ENCODE measurements at regions not wholly inside any gene's neighbourhood (a gene's known extent, or its start where the extent isn't known, plus 50 kb on each side); places are given as distances from the start of the nearest gene placed in this dataset.

DNA sequence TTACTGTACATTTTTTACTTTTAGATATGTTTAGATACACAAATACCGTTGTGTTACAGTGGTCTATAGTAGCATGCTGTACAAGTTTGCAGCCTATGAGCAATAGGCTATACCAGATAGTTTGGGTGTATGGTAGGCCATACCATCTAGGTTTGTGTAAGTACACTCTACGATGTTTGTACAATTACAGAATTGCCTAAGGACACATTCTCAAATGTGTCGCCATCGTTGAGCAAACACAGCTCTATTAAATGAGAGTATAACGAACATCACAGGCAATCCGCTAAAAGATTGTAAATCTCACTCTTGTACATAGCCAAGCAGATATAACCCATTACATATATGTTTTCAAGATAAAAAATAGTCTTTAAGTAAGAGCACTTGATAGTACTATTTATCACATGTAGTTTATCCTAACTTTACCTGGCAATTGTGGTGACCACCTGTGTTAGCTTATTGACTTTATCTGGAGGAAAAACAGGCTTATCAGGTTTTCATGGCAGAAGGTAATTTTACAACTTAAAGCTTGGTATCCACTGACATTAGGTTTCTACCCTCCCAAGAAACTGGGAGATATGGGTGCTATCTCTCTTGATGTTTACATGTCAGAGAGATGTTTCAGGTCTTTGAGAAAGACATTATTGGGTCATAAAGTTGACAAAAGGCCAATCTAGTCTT, 898.7 kb downstream of the NSUN3 start:
- Histone ChIP-seq H3K36me3 (ENCODE audit: insufficient read depth, low read length) (no peaks in the 10 kb centered on the region), H3K9ac (ENCODE audit: low read depth, low read length) (no peak overlapping the region), H3K9me3 (replicated peaks; ENCODE audit: low read length) (no peaks in the 10 kb centered on the region), H3K4me3 (ENCODE audit: low read length) (no peak overlapping the region), H3K4me1 (ENCODE audit: control insufficient read depth, insufficient read depth, low read length) (no peaks in the 10 kb centered on the region), H3K4me2 (ENCODE audit: low read length) (no peak overlapping the region), H3K27me3 (ENCODE audit: control insufficient read depth, insufficient read depth, low read length) (no peaks in the 10 kb centered on the region)

DNA sequence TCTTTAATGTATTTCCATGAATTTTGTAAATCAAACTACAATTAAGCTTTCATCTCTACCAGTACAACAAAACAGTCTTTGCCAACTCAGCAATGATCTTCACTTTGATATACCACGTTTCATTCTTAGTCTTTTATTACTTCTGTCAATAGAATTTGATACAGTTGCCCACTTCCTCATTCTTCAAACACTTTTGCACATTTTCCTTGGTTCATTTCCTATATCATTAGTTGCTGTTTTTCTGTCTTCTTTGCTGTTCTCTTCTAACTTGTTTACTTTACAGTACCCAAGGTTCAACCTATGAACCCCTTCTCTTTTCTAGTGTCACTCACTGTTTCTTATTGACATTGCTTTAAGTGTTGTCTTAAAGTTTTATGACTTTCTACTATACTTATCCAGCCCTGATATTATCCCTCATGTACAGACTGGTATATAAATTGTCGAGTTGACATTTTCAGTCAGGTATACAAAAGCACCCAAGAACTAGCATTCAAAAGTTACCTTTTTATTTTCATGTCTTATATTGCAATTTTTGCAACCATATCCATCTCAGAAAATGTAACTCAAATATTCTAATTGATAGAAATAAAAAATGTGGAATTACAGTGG, 903.1 kb downstream of the NSUN3 start:
- H3K4me2 ChIP-seq (ENCODE audit: low read length) = no peak overlapping the region
- no peaks in the 10 kb centered on the region for H3K9me3 ChIP-seq (replicated peaks; ENCODE audit: low read length)
- H3K36me3 ChIP-seq (ENCODE audit: insufficient read depth, low read length) = no peaks in the 10 kb centered on the region
- no peak overlapping the region for H3K9ac ChIP-seq (ENCODE audit: low read depth, low read length)
- H3K4me3 ChIP-seq (ENCODE audit: low read length) = no peak overlapping the region
- no peaks in the 10 kb centered on the region for H3K27me3 ChIP-seq (ENCODE audit: control insufficient read depth, insufficient read depth, low read length)
- no peaks in the 10 kb centered on the region for H3K4me1 ChIP-seq (ENCODE audit: control insufficient read depth, insufficient read depth, low read length)

DNA sequence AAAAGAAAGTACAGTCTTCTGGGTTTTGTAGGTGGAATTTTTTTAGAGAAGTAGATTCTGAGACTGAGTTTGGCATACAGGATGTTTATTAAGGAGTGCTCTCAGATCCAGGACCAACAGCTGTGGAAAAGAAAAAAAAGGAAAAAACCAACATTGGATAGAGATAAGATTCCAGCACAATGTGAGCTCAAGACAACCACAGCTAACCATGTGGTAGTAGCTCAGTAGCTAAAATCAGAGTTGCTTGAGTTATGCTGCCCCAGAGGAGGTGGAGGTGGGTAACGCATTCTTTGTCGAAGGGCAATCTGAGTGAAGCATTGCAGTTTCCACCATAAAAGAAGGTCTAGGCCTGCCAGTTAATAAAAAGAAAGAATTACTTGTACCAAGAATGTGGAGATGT, 904.3 kb downstream of the NSUN3 start:
- no peak overlapping the region for H3K9ac ChIP-seq (ENCODE audit: low read depth, low read length)

GRCh38 chr3:94968519-94968918, 905.7 kb downstream of the NSUN3 start:
- no peaks in the 10 kb centered on the region for H3K4me1 ChIP-seq (ENCODE audit: control insufficient read depth, insufficient read depth, low read length)
- no peaks in the 10 kb centered on the region for H3K9me3 ChIP-seq (replicated peaks; ENCODE audit: low read length)
- no peak overlapping the region for H3K4me2 ChIP-seq (ENCODE audit: low read length)
- no peaks in the 10 kb centered on the region for H3K36me3 ChIP-seq (ENCODE audit: insufficient read depth, low read length)
- H3K27me3 ChIP-seq (ENCODE audit: control insufficient read depth, insufficient read depth, low read length) = no peaks in the 10 kb centered on the region
- H3K9ac ChIP-seq (ENCODE audit: low read depth, low read length) = no peak overlapping the region
- no peak overlapping the region for H3K4me3 ChIP-seq (ENCODE audit: low read length)

More for the DNA sequence above, 904.3 kb downstream of the NSUN3 start:
- Histone ChIP-seq H3K4me3 (ENCODE audit: low read length) (no peak overlapping the region), H3K4me1 (ENCODE audit: control insufficient read depth, insufficient read depth, low read length) (no peaks in the 10 kb centered on the region), H3K4me2 (ENCODE audit: low read length) (no peak overlapping the region), H3K27me3 (ENCODE audit: control insufficient read depth, insufficient read depth, low read length) (no peaks in the 10 kb centered on the region), H3K36me3 (ENCODE audit: insufficient read depth, low read length) (no peaks in the 10 kb centered on the region), H3K9me3 (replicated peaks; ENCODE audit: low read length) (no peaks in the 10 kb centered on the region)

DNA sequence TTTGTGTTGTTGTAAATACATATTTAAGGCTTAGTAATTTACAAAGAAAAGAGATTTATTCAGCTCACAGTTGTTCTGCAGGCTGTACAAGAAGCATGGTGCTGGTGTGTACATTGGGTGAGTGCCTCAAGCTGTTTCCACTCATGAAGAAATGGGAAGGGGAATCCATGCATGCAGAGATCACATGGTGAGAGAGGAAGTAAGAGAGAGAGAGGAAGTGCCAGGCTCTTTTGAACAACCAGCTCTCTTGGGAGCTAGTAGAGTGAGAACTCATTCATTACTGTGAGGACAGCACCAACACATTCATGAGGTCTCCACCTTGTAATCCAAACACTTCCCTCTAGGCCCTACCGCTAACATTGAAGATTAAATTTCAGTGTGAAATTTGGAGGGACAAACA, 909.2 kb downstream of the NSUN3 start:
- Histone ChIP-seq H3K9ac (ENCODE audit: low read depth, low read length) (no peak overlapping the region), H3K27me3 (ENCODE audit: control insufficient read depth, insufficient read depth, low read length) (no peaks in the 10 kb centered on the region)

GRCh38 chr3:94978084-94978483, 915.2 kb downstream of the NSUN3 start:
- Histone ChIP-seq H3K4me2 (ENCODE audit: low read length) (no peak overlapping the region), H3K27me3 (ENCODE audit: control insufficient read depth, insufficient read depth, low read length) (no peaks in the 10 kb centered on the region), H3K36me3 (ENCODE audit: insufficient read depth, low read length) (no peaks in the 10 kb centered on the region), H3K9me3 (replicated peaks; ENCODE audit: low read length) (no peaks in the 10 kb centered on the region), H3K4me1 (ENCODE audit: control insufficient read depth, insufficient read depth, low read length) (no peaks in the 10 kb centered on the region), H3K4me3 (ENCODE audit: low read length) (no peak overlapping the region), H3K9ac (ENCODE audit: low read depth, low read length) (no peak overlapping the region)

More for the DNA sequence above, 909.2 kb downstream of the NSUN3 start:
- Histone ChIP-seq H3K4me1 (ENCODE audit: control insufficient read depth, insufficient read depth, low read length) (no peaks in the 10 kb centered on the region), H3K9me3 (replicated peaks; ENCODE audit: low read length) (no peaks in the 10 kb centered on the region), H3K36me3 (ENCODE audit: insufficient read depth, low read length) (no peaks in the 10 kb centered on the region), H3K4me3 (ENCODE audit: low read length) (no peak overlapping the region), H3K4me2 (ENCODE audit: low read length) (no peak overlapping the region)

DNA sequence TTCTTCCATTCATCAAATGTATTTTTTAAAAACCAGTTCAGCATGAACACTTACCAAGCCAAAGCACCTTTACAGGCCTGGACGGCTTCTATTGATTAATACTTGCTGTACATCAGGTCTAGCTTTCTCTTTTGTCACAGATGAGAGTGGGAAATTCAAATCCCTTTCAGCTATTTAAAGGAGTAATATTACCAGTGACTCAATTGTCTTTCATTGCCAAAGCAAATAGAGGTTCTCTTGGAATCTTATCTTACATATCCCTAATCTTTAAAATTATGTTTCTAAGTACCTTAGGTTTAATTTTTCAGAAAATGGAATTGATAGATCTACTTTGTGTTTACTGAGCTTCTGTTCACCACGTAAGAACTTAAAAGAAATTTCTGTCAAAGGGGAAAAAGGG, 922.9 kb downstream of the NSUN3 start:
- no peak overlapping the region for H3K4me3 ChIP-seq (ENCODE audit: low read length)

DNA sequence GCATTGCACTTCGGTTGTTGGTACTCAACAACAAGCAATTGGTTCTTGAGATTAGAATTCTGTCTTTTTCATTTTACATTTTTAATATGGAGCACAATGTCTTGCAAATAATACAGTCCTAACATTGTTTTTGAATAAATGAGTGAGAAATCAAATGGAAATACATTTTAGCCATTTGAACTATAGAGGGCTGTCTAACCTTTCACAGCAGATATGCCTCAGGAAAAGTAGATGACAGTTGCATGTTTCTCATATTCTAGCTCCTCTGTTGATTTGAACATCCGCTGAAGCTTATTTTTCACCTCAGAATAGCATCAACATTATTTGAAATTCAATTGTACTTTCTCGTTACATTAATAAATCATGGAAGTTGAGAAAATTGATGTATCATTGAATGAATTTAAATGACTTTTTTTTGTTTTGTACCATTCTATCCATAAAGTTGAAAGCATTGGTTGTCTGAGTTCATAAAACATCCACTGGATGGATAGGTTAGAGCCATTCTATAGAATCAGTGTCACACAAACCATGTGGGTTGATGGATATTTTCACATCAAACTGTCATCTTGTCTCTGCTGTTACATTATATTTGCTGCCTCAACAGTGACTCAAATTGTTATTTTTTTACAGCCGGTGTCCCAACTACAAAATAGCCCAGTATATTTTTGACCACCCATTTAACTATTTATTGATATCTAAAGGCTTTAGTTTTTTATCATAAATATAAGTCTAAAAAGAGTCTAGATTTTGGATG, 928.3 kb downstream of the NSUN3 start:
- no peaks in the 10 kb centered on the region for H3K27me3 ChIP-seq (ENCODE audit: control insufficient read depth, insufficient read depth, low read length)
- H3K9me3 ChIP-seq (replicated peaks; ENCODE audit: low read length) = no peaks in the 10 kb centered on the region
- no peak overlapping the region for H3K9ac ChIP-seq (ENCODE audit: low read depth, low read length)
- H3K4me2 ChIP-seq (ENCODE audit: low read length) = no peak overlapping the region
- H3K4me3 ChIP-seq (ENCODE audit: low read length) = no peak overlapping the region
- no peaks in the 10 kb centered on the region for H3K36me3 ChIP-seq (ENCODE audit: insufficient read depth, low read length)
- H3K4me1 ChIP-seq (ENCODE audit: control insufficient read depth, insufficient read depth, low read length) = no peaks in the 10 kb centered on the region

More for the DNA sequence above, 922.9 kb downstream of the NSUN3 start:
- Histone ChIP-seq H3K4me1 (ENCODE audit: control insufficient read depth, insufficient read depth, low read length) (no peaks in the 10 kb centered on the region), H3K9ac (ENCODE audit: low read depth, low read length) (no peak overlapping the region), H3K9me3 (replicated peaks; ENCODE audit: low read length) (no peaks in the 10 kb centered on the region), H3K4me2 (ENCODE audit: low read length) (no peak overlapping the region), H3K36me3 (ENCODE audit: insufficient read depth, low read length) (no peaks in the 10 kb centered on the region), H3K27me3 (ENCODE audit: control insufficient read depth, insufficient read depth, low read length) (no peaks in the 10 kb centered on the region)

DNA sequence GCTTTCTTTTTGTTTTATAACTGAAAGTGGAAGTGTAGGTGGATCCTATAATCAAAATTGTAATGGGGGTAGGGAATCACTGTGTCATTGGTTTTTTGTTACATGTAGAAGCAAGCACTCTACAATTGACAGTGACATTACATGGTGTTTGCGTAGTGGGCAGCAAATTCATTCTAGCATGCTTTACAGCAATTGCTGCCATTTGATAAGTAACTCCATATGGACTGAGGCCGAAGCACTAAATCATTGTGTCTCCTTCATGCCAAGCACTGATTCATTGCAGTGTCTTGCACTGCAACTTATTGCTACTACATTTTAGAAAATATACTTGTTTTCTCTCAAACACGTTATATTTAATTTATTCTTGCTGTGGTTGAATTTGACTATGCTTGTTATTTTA, 933.9 kb downstream of the NSUN3 start:
- H3K4me2 ChIP-seq (ENCODE audit: low read length) = no peak overlapping the region
- no peak overlapping the region for H3K4me3 ChIP-seq (ENCODE audit: low read length)
- H3K27me3 ChIP-seq (ENCODE audit: control insufficient read depth, insufficient read depth, low read length) = no peaks in the 10 kb centered on the region
- H3K36me3 ChIP-seq (ENCODE audit: insufficient read depth, low read length) = no peaks in the 10 kb centered on the region
- no peaks in the 10 kb centered on the region for H3K9me3 ChIP-seq (replicated peaks; ENCODE audit: low read length)
- no peak overlapping the region for H3K9ac ChIP-seq (ENCODE audit: low read depth, low read length)
- H3K4me1 ChIP-seq (ENCODE audit: control insufficient read depth, insufficient read depth, low read length) = no peaks in the 10 kb centered on the region

- Histone ChIP-seq H3K27me3 (ENCODE audit: control insufficient read depth, insufficient read depth, low read length) (no peaks in the 10 kb centered on the region), H3K4me1 (ENCODE audit: control insufficient read depth, insufficient read depth, low read length) (no peaks in the 10 kb centered on the region), H3K9me3 (replicated peaks; ENCODE audit: low read length) (no peaks in the 10 kb centered on the region), H3K4me2 (ENCODE audit: low read length) (no peak overlapping the region), H3K36me3 (ENCODE audit: insufficient read depth, low read length) (no peaks in the 10 kb centered on the region), H3K4me3 (ENCODE audit: low read length) (no peak overlapping the region), H3K9ac (ENCODE audit: low read depth, low read length) (no peak overlapping the region)
Observed at GRCh38 chr3:95002438-95003046, 939.7 kb downstream of the NSUN3 start.

DNA sequence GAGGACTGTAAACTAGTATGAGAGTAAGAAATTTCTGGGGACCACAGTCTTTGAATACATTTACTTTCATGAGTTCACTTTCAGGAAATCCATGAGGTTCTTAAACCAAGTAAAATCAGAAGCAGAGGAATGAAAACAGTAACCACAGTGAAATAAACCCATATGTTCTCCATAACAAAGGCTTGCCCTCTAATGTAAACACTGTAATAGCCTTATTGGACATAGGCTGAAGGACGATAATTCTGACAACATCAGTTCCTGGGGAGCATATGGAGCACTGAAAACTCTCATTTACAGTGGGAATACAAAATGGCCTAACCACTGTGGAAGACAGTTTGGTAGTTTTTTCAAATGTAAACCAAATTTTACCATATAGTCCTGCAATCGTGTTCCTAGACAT, 965.8 kb downstream of the NSUN3 start:
- no peaks in the 10 kb centered on the region for H3K36me3 ChIP-seq (ENCODE audit: insufficient read depth, low read length)
- no peak overlapping the region for H3K4me2 ChIP-seq (ENCODE audit: low read length)
- no peak overlapping the region for H3K4me3 ChIP-seq (ENCODE audit: low read length)
- no peaks in the 10 kb centered on the region for H3K9me3 ChIP-seq (replicated peaks; ENCODE audit: low read length)
- no peaks in the 10 kb centered on the region for H3K4me1 ChIP-seq (ENCODE audit: control insufficient read depth, insufficient read depth, low read length)
- no peaks in the 10 kb centered on the region for H3K27me3 ChIP-seq (ENCODE audit: control insufficient read depth, insufficient read depth, low read length)
- no peak overlapping the region for H3K9ac ChIP-seq (ENCODE audit: low read depth, low read length)

Measured in skeletal muscle satellite cell (primary cell).